Effector memory CD8-positive, alpha-beta T cell (primary cell): ENCODE measurements at regions not wholly inside any gene's neighbourhood (a gene's known extent, or its start where the extent isn't known, plus 50 kb on each side); places are given as distances from the start of the nearest gene placed in this dataset.
"Not testable (repeated sequence)": the region's sequence is repeated elsewhere in the genome, so short reads cannot be mapped to it uniquely, and the experiment has no call there.

Experiments used
- ATAC-seq: fragments of 150-1000 bp; cut with Tn5 transposase; replicated peaks from 2 replicates; pipeline ENCODE4 v1.10.0; 2021; ENCODE audit warnings: mild to moderate bottlenecking, moderate library complexity
- DNase-seq, 3 experiments: peaks; one replicate each; pipeline ENCODE4 v3.0.0; 2021
- H3K27ac Mint-ChIP-seq, 2 donors: one replicate each; pipeline ENCODE4 v1.8.0; 2022; ENCODE audit warnings: mild to moderate bottlenecking in 2 of 2, mixed read lengths in 2 of 2, moderate library complexity in 2 of 2
- H3K27me3 Mint-ChIP-seq, 2 donors: one replicate each; pipeline ENCODE4 v1.8.0; 2022; ENCODE audit warnings: mixed read lengths in 2 of 2
- H3K36me3 Mint-ChIP-seq: one replicate; pipeline ENCODE4 v1.8.0; 2022; ENCODE audit warnings: mild to moderate bottlenecking, moderate library complexity, mixed read lengths; ENCODE audit not compliant: insufficient read depth
- H3K4me1 Mint-ChIP-seq, 2 donors: one replicate each; pipeline ENCODE4 v1.8.0; 2022; ENCODE audit warnings: low read depth in 2 of 2, mixed read lengths in 2 of 2
- H3K4me3 Mint-ChIP-seq, 2 donors: one replicate each; pipeline ENCODE4 v1.8.0; 2022; ENCODE audit warnings: mild to moderate bottlenecking in 2 of 2, mixed read lengths in 2 of 2, moderate library complexity in 2 of 2
- H3K9me3 Mint-ChIP-seq, 2 donors: one replicate each; pipeline ENCODE4 v1.8.0; 2022; ENCODE audit warnings: mixed read lengths in 2 of 2

DNA sequence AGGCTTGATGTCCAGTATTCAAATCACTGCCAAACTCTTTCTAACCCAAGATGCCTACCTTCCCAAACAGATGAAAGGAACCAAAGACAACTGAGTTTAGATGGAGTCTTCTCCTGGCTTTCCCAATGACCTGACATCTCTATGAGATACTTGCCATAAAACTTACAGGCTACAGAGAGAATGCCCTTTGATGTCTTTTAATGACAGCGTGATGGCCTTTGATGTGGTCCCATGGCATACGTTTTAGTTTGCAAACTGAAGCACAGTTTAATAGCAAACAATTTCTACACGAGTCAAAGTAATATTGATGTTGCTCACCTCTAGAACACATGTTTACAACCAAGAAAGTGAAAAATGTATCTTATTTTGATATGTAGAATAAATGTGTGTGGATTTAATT lies 73.2 kb downstream of the ZIC4 start:
- H3K27ac Mint-ChIP-seq, result no peak overlapping the region

DNA sequence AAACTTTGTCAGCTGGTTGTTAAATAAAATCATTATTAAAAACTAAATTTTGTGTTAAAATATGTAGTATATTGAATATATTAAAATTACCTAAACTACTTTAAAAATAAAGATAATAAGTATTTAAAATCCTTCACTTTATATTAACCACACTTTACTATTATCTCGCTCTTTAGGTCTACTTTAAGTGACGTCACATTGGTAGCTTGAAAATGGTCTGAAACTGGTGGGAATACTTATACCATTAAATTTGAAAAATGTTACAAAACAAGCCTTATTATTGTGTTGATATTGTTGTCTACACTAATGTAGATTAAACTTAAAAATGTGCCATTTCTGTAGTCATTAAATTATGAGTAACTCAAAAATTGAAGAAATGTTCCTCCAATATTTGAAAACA lies 77.6 kb downstream of the ZIC4 start:
- no peak overlapping the region for H3K27ac Mint-ChIP-seq

More for the DNA sequence above, 73.2 kb downstream of the ZIC4 start:
- H3K4me1 Mint-ChIP-seq, result no peaks in the 10 kb centered on the region
- DNase-seq (no peak), ATAC-seq (no peak)
- H3K4me3 Mint-ChIP-seq, result no peak overlapping the region
- no peaks in the 10 kb centered on the region for H3K27me3 Mint-ChIP-seq
- no peaks in the 10 kb centered on the region for H3K36me3 Mint-ChIP-seq
- peaks cover 7 to 10% of the 10 kb centered on the region in 2 donors for H3K9me3 Mint-ChIP-seq

DNA sequence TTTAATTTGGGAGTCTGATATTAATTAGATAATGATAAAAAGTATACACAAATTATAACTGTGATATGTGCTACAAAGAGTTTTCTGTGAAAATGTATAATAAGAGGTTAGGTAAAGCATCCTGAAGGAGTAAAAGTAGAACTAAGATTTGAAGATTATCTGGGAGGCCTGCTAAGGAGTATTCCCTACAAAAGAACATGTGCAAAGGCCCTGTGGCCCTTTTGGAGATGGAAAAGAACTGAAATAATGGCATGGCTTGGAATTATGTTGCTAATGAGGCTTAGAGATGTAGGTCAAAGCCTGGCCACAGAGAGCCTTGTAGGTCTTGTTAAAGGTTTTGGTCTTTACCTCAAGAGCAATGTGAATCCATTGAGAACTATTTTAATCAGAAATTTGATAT lies 82.0 kb downstream of the ZIC4 start:
- Mint-ChIP-seq H3K4me3 (no peak overlapping the region), H3K9me3 (peaks cover 0 to 4% of the 10 kb centered on the region in 2 donors), H3K27ac (no peak overlapping the region), H3K36me3 (no peaks in the 10 kb centered on the region), H3K4me1 (no peaks in the 10 kb centered on the region), H3K27me3 (no peaks in the 10 kb centered on the region)
- DNase-seq (no peak), ATAC-seq (no peak)

More for the DNA sequence above, 77.6 kb downstream of the ZIC4 start:
- DNase-seq, result no peak
- no peaks in the 10 kb centered on the region for H3K27me3 Mint-ChIP-seq
- no peaks in the 10 kb centered on the region for H3K36me3 Mint-ChIP-seq
- H3K4me3 Mint-ChIP-seq, result no peak overlapping the region
- no peak for ATAC-seq
- H3K4me1 Mint-ChIP-seq, result no peaks in the 10 kb centered on the region
- peaks cover 0 to 4% of the 10 kb centered on the region in 2 donors for H3K9me3 Mint-ChIP-seq

DNA sequence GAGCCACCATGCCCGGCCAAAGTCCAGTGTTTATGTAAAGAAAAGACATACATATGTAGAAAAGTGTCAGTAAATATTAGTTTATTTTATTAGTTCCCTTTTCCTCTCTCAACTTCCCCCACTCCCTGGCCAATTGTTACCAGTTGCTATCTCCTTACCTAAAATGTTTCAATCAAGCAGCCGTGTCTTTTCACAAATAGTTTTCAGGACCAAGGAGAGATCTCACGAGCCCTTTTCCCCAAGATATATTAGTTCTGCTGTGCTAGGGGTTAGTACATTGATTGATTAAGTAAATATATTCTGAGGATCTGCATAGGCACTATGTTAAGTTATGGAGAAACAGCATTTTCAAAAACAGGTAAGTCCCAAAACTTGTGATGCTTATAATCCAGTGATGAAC lies 87.4 kb downstream of the ZIC4 start:
- ATAC-seq (no peak), DNase-seq (no peak)
- no peaks in the 10 kb centered on the region for H3K27me3 Mint-ChIP-seq
- H3K9me3 Mint-ChIP-seq, result peaks cover 8 to 10% of the 10 kb centered on the region in 2 donors
- H3K27ac Mint-ChIP-seq, result no peak overlapping the region
- no peak overlapping the region for H3K4me3 Mint-ChIP-seq
- no peaks in the 10 kb centered on the region for H3K36me3 Mint-ChIP-seq
- H3K4me1 Mint-ChIP-seq, result no peaks in the 10 kb centered on the region

DNA sequence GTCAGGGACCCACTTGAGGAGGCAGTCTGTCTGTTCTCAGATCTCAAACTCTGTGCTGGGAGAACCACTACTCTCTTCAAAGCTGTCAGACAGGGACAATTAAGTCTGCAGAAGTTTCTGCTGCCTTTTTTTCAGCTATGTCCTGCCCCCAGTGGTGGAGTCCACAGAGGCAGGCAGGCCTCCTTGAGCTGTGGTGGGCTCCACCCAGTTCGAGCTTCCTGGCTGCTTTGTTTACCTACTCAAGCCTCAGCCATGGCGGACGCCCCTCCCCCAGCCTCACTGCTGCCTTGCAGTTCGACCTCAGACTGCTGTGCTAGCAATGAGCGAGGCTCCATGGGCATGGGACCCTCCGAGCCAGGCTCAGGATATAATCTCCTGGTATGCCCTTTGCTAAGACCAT lies 89.3 kb downstream of the ZIC4 start:
- not testable (repeated sequence) for H3K9me3 Mint-ChIP-seq, ATAC-seq, H3K4me3 Mint-ChIP-seq, DNase-seq, H3K4me1 Mint-ChIP-seq, H3K27ac Mint-ChIP-seq, H3K27me3 Mint-ChIP-seq, H3K36me3 Mint-ChIP-seq

DNA sequence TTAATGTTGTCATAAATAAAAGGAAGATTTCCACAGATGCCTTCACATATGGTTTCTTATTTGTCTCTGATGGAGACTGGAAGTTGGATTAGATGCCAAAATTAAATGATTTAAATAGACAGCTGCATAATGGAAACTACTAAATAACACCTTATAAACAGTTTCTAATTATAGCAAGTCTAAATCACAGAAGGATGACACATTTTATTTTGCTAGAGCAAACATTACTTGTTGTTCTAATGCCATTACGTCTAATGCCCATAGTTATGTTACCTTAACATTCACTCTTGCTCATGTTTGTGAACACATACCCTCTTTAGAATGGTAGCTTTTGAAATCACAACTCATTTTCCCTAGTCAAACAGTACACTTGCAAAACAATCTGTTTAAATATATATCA lies 92.8 kb downstream of the ZIC4 start:
- DNase-seq (no peak), ATAC-seq (no peak)
- H3K4me3 Mint-ChIP-seq, result no peak overlapping the region
- peaks cover 7 to 10% of the 10 kb centered on the region in 2 donors for H3K9me3 Mint-ChIP-seq
- no peaks in the 10 kb centered on the region for H3K27me3 Mint-ChIP-seq
- H3K36me3 Mint-ChIP-seq, result no peaks in the 10 kb centered on the region
- H3K4me1 Mint-ChIP-seq, result no peaks in the 10 kb centered on the region
- no peak overlapping the region for H3K27ac Mint-ChIP-seq

DNA sequence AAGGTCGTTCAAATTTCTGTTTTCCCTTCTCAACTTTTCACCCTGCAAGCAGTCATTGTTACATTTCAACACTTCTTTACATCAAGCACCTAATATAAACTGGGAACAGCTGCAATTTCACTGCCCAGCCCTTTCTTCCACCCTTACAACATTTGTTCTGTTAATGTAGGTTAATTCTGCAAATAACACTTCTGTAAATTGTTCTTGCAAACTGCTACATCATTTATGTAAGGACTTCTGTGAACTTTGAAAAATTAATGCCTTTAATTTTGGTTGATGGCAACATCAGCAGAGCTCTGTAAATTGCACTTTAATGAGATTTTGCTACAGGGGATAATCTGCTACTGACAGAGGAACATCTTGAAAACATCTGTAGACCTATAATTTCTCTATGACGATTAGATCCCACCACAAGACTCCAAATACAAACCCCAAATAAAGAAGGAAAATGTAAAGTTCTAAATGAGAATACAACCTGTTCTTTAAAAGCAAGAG lies 93.5 kb downstream of the ZIC4 start:
- no peak for ATAC-seq

DNA sequence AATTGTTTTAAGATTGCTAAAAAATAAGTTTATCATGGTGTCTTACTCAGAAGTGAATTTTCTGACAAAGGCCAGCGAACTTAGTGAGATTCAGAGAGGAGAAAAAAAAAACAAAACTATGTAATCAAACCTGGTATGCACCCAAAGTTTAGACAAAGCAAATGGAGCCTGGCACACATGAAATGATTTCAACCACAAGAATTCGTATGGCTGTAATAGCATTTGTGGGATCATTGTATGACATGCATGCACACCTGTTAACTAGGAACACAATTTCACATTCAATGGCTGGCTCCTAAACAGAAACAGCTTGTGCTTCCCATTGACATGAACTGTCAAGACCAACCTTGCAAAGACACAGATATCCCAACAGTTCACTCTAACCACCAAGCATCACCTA lies 94.6 kb downstream of the ZIC4 start:
- H3K4me1 Mint-ChIP-seq, result no peaks in the 10 kb centered on the region
- ATAC-seq (no peak), DNase-seq (no peak)
- no peaks in the 10 kb centered on the region for H3K27me3 Mint-ChIP-seq
- H3K27ac Mint-ChIP-seq, result no peak overlapping the region
- H3K36me3 Mint-ChIP-seq, result no peaks in the 10 kb centered on the region
- no peak overlapping the region for H3K4me3 Mint-ChIP-seq
- H3K9me3 Mint-ChIP-seq, result peaks cover 7 to 9% of the 10 kb centered on the region in 2 donors

More for the DNA sequence above, 93.5 kb downstream of the ZIC4 start:
- H3K4me3 Mint-ChIP-seq, result no peak overlapping the region
- no peaks in the 10 kb centered on the region for H3K4me1 Mint-ChIP-seq
- no peaks in the 10 kb centered on the region for H3K36me3 Mint-ChIP-seq
- H3K9me3 Mint-ChIP-seq, result peaks cover 7 to 10% of the 10 kb centered on the region in 2 donors
- H3K27me3 Mint-ChIP-seq, result no peaks in the 10 kb centered on the region
- H3K27ac Mint-ChIP-seq, result no peak overlapping the region
- DNase-seq, result no peak

DNA sequence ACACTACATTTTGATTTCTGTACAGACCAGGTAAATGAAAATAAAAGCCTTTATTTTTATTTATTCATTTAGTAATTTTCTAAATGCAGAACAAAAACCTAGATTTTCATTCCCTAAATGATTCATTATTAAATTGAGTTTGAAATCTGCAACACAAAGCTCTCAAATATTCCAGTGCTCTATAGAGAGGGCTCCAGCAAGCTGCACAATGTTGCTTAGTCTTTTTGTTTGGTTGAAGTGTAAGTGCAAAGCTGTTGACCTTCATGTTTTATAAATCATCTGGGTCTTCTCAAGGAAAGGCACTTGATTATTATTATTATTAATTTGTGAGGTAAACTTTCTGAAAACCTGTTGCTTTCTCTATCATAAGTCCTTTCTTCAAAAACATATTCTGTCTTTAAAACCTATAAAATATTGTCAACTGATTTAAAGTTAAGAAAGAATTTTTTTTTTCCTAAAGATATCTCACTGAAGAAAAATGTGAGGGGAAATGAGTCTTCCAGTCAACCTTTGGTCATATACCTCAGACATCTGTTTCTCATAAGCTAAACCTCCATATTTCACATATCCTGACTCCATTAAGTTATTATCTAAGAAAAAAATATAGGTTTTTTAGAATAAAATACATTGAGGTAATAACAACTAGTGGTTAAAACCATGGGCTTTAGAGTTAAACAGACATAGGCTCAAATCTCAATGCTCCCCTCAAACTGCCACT lies 100.7 kb downstream of the ZIC4 start:
- Mint-ChIP-seq H3K4me3 (no peak overlapping the region), H3K9me3 (peaks cover 1 to 6% of the 10 kb centered on the region in 2 donors), H3K27ac (no peak overlapping the region), H3K4me1 (no peaks in the 10 kb centered on the region), H3K27me3 (no peaks in the 10 kb centered on the region), H3K36me3 (no peaks in the 10 kb centered on the region)
- DNase-seq, result no peak
- ATAC-seq, result no peak

DNA sequence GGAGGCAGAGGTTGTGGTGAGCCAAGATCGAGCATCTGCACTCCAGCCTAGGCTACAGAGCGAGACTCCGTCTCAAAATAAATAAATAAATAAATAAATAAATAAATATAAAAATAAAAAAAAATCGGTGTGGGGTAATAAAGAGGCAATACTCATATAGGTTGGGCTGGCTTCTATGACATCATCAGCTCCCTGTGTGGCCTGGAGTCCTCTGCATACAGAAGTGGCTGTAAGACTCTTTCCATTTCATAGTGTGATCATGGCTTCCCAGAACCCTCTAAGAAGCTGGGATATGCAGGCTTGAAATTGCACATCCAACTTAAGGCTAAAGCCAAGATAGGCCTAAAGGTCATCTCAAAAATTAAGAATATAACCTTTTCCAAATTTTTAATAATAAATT lies 101.6 kb downstream of the ZIC4 start:
- Mint-ChIP-seq H3K9me3 (peaks cover 7 to 9% of the 10 kb centered on the region in 2 donors), H3K36me3 (no peaks in the 10 kb centered on the region), H3K27me3 (no peaks in the 10 kb centered on the region), H3K4me1 (no peaks in the 10 kb centered on the region), H3K27ac (no peak overlapping the region), H3K4me3 (no peak overlapping the region)
- ATAC-seq, result no peak
- DNase-seq, result no peak

DNA sequence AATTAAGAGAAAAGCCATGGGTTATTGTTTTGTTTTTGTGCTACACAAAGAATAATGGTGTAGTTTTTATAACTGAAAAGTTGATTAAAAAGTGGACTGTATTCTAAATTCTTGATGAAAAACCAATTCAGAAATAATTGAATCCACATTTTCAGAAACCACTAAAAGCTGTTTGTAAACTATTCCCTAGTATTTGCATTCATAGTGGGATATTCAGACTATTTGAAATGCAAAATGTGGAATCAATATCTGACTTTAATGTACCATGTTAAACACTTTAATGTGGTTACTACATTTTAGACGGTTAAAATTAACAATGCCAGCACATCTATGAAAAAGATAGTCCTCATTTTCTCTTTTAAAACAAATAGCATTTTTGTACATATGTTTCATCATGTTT lies 104.6 kb downstream of the ZIC4 start:
- H3K9me3 Mint-ChIP-seq, result peaks cover 7 to 11% of the 10 kb centered on the region in 2 donors
- no peak overlapping the region for H3K27ac Mint-ChIP-seq
- no peaks in the 10 kb centered on the region for H3K4me1 Mint-ChIP-seq
- no peak for DNase-seq
- no peak overlapping the region for H3K4me3 Mint-ChIP-seq
- no peaks in the 10 kb centered on the region for H3K36me3 Mint-ChIP-seq
- H3K27me3 Mint-ChIP-seq, result no peaks in the 10 kb centered on the region
- no peak for ATAC-seq

DNA sequence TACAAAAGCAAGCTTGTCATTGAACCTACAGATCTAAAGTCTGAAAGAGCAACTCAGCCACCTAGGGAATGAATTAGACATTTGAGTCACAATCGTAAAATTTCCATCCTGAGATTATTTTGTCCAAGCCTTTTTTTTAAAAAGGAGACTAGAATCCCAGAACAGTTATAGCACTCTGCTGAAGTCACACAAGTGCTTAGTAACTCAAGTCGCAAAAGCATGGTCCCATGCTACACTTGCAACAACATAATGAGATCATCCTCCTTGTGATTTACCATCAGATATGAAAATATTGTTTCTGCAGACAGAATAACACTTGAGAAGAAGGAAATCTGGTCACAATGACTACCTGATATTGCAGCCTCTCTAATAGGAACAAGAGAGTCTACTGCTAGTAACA lies 106.7 kb downstream of the ZIC4 start:
- Mint-ChIP-seq H3K27me3 (no peaks in the 10 kb centered on the region), H3K9me3 (peaks cover 8 to 11% of the 10 kb centered on the region in 2 donors), H3K4me1 (no peaks in the 10 kb centered on the region), H3K36me3 (no peaks in the 10 kb centered on the region), H3K27ac (no peak overlapping the region), H3K4me3 (no peak overlapping the region)
- DNase-seq, result no peak
- no peak for ATAC-seq

DNA sequence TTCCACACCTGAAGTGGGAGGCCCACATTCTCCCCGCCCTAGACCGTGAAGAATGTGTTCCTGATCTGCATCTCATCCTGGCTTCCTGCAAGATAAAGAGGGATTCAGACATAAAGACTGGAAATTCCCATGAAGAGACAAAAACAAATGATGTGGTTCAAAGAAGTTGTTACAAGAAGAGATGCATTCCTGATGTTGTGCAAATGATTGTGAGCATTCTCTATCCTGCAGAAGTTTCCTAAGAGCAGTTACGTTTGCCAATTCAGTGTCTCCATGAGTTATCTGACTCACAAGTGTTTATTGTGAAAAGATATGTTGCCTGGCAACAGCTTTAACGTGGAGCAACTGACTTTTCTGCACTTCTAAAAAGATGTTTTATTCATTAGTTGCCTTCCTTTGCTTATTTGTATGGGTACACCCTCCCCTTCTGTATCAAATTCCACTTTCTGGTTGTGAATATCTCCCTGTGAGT lies 107.8 kb downstream of the ZIC4 start:
- DNase-seq (no peak), ATAC-seq (no peak)
- Mint-ChIP-seq H3K27me3 (no peaks in the 10 kb centered on the region), H3K4me3 (no peak overlapping the region), H3K9me3 (peaks cover 8 to 16% of the 10 kb centered on the region in 2 donors), H3K4me1 (no peaks in the 10 kb centered on the region), H3K27ac (no peak overlapping the region), H3K36me3 (no peaks in the 10 kb centered on the region)

DNA sequence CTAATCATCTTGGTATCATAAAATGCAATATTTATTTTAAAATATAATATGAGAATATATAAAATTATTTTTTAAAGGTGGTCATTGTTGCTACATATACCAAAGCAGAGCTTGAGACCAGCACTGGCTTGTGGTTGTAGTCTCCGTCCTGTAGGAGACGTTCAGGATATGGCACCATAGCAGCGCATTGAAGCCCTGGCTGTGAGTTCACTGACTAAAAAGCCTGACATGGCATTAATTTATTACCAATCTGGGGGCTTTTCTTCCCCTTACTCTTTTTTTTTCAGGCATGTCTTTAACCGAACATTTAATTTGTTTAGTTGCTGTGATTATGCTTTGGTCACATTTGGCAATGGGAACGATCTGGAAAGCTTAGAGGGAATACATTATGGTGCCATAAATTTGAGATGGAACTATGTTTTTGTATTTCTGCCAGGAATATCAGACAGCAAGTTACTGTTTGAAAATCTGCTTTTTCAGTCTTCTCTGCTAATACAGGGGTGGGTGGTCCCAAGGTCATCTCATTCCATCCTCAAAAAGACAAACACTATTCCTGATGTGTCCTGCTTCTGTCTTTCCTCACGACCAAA lies 108.5 kb downstream of the ZIC4 start:
- Mint-ChIP-seq H3K4me3 (no peak overlapping the region), H3K27me3 (no peaks in the 10 kb centered on the region), H3K27ac (no peak overlapping the region), H3K36me3 (no peaks in the 10 kb centered on the region), H3K9me3 (peaks cover 8 to 16% of the 10 kb centered on the region in 2 donors), H3K4me1 (no peaks in the 10 kb centered on the region)
- no peak for ATAC-seq
- DNase-seq, result no peak
